Progenitor cell of endocrine pancreas (in vitro differentiated cells): ENCODE measurements at regions not wholly inside any gene's neighbourhood (a gene's known extent, or its start where the extent isn't known, plus 50 kb on each side); places are given as distances from the start of the nearest gene placed in this dataset.

Experiments used
- DNase-seq: peaks from one replicate; pipeline ENCODE4 v3.0.0; 2021; ENCODE audit warnings: low spot score; ENCODE audit not compliant: unreplicated experiment
- H3K27ac Mint-ChIP-seq: 2 replicates; pipeline ENCODE4 v1.8.0; 2021; ENCODE audit warnings: mild to moderate bottlenecking, moderate library complexity, mixed read lengths
- H3K27me3 Mint-ChIP-seq: 2 replicates; pipeline ENCODE4 v1.8.0; 2021; ENCODE audit warnings: mixed read lengths
- H3K36me3 Mint-ChIP-seq: 2 replicates; pipeline ENCODE4 v1.8.0; 2022; ENCODE audit warnings: mixed read lengths; ENCODE audit not compliant: insufficient read depth
- H3K4me1 Mint-ChIP-seq: 2 replicates; pipeline ENCODE4 v1.8.0; 2021; ENCODE audit warnings: low read depth, mixed read lengths
- H3K4me3 Mint-ChIP-seq: 2 replicates; pipeline ENCODE4 v1.8.0; 2021; ENCODE audit warnings: low read depth, mild to moderate bottlenecking, moderate library complexity, mixed read lengths
- H3K9me3 Mint-ChIP-seq: 2 replicates; pipeline ENCODE4 v1.8.0; 2021; ENCODE audit warnings: low read depth, mixed read lengths
- CTCF ChIP-seq: fragments of 200-600 bp; sonication (generic); IDR thresholded peaks from one replicate; pipeline ENCODE4 v1.5.0; 2021; ENCODE audit warnings: antibody characterized with exemption, mild to moderate bottlenecking; ENCODE audit not compliant: unreplicated experiment

- no peaks in the 10 kb centered on the region for H3K9me3 Mint-ChIP-seq
- no peaks in the 10 kb centered on the region for H3K27me3 Mint-ChIP-seq
- no peaks in the 10 kb centered on the region for H3K4me1 Mint-ChIP-seq
- H3K27ac Mint-ChIP-seq = no peak overlapping the region
- no peak overlapping the region for H3K4me3 Mint-ChIP-seq
- H3K36me3 Mint-ChIP-seq = no peaks in the 10 kb centered on the region
- DNase-seq = no peak
- peak; percentile 15 for TF ChIP-seq CTCF
Observed at GRCh38 chr2:193690572-193690971, 1495.8 kb upstream of the TMEFF2 start.

- Mint-ChIP-seq H3K4me3 (no peak overlapping the region), H3K27ac (no peak overlapping the region), H3K36me3 (no peaks in the 10 kb centered on the region), H3K9me3 (no peaks in the 10 kb centered on the region), H3K27me3 (no peaks in the 10 kb centered on the region), H3K4me1 (peaks cover 3% of the 10 kb centered on the region)
- no peak for DNase-seq
- no peak for TF ChIP-seq CTCF
Observed at GRCh38 chr2:193687195-193687594, 1492.5 kb upstream of the TMEFF2 start.

- peak overlapping the region; percentile 89 for H3K27ac Mint-ChIP-seq
Observed at GRCh38 chr2:193679847-193680246, 1485.1 kb upstream of the TMEFF2 start.

GRCh38 chr2:193670478-193670877 is 1475.7 kb upstream of the TMEFF2 start:
- H3K27me3 Mint-ChIP-seq = no peaks in the 10 kb centered on the region
- no peak overlapping the region for H3K4me3 Mint-ChIP-seq
- H3K9me3 Mint-ChIP-seq = no peaks in the 10 kb centered on the region
- DNase-seq = no peak
- no peaks in the 10 kb centered on the region for H3K4me1 Mint-ChIP-seq
- no peaks in the 10 kb centered on the region for H3K36me3 Mint-ChIP-seq
- no peak for TF ChIP-seq CTCF
- no peak overlapping the region for H3K27ac Mint-ChIP-seq

More at GRCh38 chr2:193679847-193680246, 1485.1 kb upstream of the TMEFF2 start:
- Mint-ChIP-seq H3K4me3 (no peak overlapping the region), H3K27me3 (no peaks in the 10 kb centered on the region), H3K36me3 (no peaks in the 10 kb centered on the region), H3K9me3 (peaks cover 4% of the 10 kb centered on the region), H3K4me1 (no peaks in the 10 kb centered on the region)
- no peak for TF ChIP-seq CTCF
- DNase-seq = no peak

GRCh38 chr2:193668557-193669323 is 1474.0 kb upstream of the TMEFF2 start:
- Mint-ChIP-seq H3K4me3 (no peak overlapping the region), H3K4me1 (no peaks in the 10 kb centered on the region), H3K27ac (no peak overlapping the region), H3K9me3 (no peaks in the 10 kb centered on the region), H3K27me3 (no peaks in the 10 kb centered on the region), H3K36me3 (no peaks in the 10 kb centered on the region)
- no peak for TF ChIP-seq CTCF
- no peak for DNase-seq
